ENCODE measurements at regions not wholly inside any gene's neighbourhood (a gene's known extent, or its start where the extent isn't known, plus 50 kb on each side); places are given as distances from the start of the nearest gene placed in this dataset.

DNA sequence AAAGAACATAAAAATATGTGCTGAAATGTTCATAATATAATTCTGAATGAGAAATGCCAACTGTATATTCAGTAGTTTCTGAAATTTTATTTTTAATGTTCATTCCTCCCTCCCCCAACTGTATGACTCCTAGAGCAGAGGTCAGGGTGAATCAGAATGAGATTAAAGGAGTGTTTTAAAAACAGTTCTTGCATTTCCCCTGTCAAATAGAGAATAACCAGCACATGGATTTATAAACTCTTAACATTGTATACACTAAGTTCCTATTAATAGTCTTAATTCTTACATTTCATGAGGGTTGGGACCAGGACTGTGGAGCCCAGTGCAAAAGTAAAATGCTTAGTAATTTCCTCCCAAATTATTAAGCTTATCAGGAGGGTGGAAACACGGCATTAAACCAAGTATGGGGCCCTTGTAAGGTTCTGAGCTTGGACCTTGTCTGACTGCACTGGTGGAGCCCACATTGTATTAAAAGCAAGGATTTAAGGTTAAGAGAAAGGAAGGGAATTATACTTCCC, 474.6 kb upstream of the RAG2 start:
- no peak for DNase-seq (ENCODE audit: low read depth in 3 of 3)

DNA sequence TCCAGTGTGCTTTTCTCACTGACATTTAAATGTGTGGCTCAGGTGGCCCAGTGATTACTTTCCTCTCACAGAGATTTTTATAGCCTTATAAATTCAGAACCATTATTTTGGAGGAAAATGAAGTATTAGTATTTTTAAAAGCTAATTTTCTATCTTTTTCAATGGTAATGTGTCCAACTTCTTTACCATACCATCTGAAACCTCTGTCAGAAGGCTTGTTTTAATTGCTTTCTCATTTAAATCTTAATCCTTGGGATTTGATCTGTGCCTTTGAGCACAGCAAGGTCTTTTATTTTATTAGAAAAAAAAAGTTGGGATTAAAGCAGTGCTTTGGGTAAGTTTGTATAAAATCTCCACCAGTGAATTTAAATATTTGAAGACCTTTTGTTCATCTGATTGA, 452.3 kb upstream of the RAG2 start:
- DNase-seq (ENCODE audit: low read depth in 3 of 3): no peak

DNA sequence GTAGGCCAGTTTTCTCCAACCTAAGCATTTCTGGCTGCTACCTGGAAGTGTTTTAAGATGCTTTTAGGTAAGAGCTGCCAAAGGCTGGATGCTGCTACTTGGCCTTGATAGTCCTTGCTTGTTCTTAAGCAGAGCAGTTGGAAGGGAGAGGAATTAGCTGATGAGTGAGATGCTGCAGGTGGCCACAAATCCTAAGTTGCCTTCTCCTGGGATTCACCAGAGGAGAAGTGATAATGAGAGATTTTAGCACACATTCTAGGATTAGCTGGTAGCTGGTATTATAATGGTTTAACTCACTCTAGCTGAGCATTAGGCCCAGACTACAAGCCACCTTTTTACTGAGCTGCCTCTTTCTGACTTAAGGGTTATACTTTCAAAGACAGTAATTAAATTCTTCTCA, 442.9 kb upstream of the RAG2 start:
- DNase-seq (ENCODE audit: low read depth in 3 of 3): no peak

DNA sequence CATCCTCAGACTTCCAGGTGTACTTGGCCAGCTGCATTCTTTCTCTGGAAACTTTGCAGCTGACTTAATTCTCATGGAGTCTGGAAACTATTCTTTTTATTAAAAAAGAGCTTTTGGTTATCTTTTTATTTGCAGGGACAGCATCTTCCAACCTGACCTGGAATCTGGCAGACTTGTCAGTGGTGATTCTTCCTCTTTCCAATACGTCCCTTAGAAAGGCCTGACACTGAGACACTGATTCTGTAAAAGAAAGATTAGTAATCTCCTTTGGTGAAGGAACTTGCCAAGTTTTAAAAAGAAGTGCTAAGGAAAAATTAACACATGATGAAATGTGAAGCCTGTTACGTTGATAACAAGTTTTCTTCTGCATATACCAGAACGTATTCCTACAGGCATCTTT, 440.9 kb upstream of the RAG2 start:
- no peak for DNase-seq (ENCODE audit: low read depth in 3 of 3)

DNA sequence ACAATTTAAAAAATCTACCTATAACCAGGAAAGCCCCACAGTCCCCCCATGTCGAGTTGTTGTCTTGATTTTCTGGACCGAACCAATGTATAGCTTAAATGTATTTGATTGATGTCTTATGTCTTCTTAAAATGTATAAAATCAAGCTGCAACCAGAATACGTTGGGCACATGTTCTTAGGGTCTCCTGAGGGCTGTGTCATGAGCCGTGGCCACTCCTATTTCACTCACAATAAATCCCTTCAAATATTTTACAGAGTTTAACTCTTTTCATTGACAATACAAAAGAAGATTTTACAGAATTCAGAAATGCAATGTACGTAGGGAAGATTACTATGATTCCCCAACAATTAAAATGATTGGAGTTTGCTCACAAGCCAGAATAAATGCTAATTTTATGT, 428.7 kb upstream of the RAG2 start:
- DNase-seq (ENCODE audit: low read depth in 3 of 3): no peak

DNA sequence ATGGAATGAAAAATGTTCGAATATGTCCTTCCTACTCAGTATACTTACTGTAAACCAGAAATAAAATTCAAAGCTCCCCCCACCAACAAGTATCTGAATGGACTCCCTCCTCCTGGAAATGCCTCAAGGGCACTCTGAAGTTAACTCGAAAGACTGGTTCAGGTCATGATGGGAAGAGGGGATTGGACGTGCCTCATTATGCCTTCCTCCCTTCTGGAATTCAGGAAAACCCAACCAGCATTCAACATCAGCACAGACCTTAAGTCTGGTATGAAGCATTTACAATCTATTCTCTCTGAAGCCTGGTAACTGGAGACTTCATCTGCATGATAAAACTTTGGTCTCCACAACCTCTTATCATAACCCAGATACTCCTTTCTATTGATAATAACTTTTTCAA, 428.3 kb upstream of the RAG2 start:
- no peak for DNase-seq (ENCODE audit: low read depth in 3 of 3)

DNA sequence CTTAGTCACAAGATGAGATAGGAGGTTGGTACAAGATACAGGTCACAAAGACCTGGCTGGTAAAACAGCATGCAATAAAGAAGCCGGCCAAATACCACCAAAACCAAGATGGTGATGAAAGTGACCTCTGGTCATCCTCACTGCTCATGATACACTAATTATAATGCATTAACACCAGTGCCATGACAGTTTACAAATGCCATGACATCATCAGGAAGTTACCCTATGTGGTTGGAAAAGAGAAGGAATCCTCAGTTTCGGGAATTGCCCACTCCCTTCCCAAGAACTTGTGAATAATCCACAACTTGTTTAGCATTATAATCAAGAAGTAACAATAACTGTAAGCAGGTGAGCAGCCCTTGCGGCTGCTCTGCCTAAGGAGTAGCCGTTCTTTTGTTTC, 408.5 kb upstream of the RAG2 start:
- no peak for DNase-seq (ENCODE audit: low read depth in 3 of 3)

DNA sequence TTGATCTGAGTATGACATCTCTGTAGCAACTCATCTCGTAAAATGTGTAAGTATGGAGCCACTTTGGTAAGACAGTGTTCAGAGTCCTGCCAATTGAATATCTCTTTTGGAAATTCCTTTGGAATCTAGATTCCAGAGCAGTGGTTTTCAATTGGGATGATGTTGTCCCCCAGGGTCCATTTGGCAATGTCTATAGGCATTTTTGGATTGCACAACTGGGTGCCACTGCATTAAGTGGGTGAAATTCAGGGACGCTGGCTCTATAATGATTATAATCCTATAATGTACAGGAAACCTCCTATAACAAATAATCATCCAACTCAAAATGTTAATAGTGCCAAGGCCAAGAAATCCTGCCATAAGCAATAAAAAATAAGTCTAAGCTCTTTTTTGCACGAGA, 404.8 kb upstream of the RAG2 start:
- no peak for DNase-seq (ENCODE audit: low read depth in 3 of 3)

DNA sequence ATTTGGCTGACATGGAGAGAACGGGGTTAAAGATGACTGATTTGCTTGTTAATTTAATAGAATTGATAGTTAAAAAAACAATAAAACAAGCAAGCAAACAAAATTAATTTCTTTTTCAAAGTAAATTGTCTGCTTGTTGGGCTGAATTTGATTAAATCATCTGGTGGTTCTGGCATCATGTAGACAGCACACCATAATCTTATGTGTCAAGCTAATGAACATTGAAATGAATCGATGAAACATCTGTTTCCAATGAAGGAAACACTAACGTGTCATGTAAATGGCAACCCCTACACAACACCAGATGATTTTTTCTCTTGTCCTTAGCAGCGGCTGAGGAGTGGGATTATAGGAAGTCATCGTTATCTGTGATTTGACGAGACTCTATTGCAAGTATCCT, 399.6 kb upstream of the RAG2 start:
- no peak for DNase-seq (ENCODE audit: low read depth in 3 of 3)

DNA sequence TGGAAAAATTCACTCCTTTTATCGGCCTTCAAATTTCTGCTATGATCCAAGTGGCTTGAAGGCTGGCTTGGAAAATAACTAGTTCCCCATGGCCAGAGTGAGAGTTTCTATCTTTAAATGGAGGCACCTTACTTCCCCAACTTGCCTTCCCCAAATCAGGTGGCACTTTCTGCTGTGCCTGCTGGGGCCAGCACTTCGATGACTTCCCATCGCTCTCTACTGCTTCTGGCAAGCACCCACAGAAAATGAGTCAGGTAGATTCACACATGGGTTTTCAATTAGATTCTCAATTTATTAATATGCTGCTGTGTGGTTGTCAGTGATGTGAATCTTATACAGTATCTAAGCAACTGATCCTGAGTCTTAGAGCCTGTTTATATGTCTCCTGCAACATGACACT, 398.8 kb upstream of the RAG2 start:
- no peak for DNase-seq (ENCODE audit: low read depth in 3 of 3)

DNA sequence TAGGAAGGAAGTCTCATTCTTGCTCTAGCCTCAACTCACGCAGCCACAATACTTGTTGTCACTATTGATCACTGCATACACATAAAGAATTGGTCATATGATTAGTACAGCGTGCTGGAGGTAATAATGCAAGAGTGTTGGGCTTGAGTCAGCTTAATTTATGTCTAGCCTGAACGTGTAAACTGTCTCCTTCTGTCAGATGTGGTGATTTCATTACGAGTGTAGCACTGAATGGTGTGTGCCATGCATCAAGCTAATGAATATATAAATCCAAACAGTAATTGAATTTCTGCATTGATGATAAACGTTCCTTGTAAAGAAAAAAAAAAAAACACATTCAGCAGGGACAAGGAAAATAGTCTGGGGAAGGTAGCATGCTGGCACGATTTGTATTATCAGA, 396.2 kb upstream of the RAG2 start:
- no peak for DNase-seq (ENCODE audit: low read depth in 3 of 3)

DNA sequence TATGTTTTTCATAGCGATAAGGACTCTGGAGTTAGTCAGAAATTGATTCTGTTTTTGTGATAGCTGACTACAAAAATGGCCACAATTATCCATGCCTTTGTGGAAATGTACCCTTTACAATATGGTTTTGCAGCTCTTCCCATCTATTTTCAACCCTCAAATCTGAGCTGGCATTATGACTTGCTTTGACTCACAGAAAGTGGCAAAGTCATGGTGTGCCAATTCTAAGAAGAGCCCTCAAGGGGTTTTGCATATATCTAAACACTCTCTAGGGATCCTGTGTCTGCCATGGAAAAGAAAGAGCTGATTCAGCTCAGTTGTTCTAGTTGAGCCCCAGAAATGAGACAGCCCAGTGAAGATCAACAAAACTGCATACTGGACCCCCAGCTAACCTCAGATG, 390.5 kb upstream of the RAG2 start:
- no peak for DNase-seq (ENCODE audit: low read depth in 3 of 3)

DNA sequence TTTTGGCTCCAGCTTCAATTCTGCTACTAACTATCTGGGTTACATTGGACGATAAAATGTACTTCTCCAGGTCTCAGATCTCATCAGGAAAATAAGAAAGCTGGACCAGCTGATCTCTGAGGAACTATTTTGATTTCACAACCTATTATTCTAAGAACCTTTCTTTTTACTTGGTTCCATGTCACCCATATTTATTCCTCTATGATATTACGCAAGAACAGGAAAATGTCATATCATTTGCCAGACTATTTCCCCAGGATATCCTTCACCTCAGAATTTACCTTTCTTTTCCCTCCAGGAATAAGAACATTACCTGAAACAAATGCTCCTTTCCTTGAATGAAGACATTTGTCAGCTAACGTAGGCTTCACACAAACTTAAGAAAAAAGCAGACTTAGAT, 387.5 kb upstream of the RAG2 start:
- no peak for DNase-seq (ENCODE audit: low read depth in 3 of 3)

DNA sequence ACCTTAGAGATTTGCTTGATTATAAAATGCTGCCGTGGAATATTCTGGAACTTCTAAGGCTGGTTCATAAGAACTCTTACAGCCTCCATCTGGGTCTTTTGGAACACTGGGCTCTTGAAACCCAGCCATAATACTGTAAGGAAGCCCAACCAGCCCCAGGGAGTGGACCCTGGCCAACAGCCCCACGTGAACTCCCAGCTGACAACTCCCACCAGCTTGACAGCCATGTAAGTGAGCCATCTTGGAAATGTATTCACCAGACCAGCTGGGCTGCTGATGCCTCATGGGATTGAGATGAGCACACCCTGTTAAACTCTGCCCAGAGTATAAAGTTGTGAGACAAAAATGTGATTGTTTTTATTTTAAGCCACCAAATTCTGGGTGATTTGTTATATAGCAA, 378.7 kb upstream of the RAG2 start:
- DNase-seq (ENCODE audit: low read depth in 3 of 3): no peak

DNA sequence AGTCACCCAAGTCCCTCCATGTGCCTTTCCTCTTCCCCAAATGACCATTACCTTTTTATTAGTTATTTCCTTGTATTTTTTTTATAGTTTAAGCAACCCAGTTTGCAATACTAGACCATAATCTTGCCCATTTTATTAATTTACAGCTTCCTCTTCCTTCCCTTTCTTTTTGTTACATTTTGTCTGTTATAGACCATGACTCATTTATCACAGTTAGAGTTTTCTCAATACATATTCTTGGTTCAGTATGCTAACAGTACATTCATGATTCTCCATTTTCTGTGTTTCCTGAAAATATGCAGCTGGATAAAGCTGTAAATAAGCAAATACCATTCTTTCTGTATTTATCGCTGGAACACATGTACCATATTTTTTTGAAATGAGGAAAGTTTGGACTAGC, 376.7 kb upstream of the RAG2 start:
- DNase-seq (ENCODE audit: low read depth in 3 of 3): no peak

DNA sequence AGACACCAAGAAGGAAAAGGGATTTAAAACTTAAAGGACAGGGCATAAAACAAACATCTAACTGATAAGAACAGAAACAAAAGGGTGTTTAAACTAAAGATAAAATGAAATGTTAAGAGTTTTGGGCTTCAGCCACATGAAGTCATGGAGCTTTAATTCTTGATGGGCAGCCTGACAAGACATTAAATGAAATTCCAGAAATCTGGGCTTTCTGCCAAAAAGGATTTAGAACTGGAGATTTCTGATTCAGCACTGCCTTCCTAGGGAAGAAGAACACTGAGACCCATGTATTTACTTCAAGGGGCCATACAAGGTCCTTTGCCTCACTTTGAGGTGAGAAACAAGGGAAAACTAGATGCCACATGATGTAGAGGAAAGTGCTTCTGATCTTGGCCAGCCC, 355.9 kb upstream of the RAG2 start:
- DNase-seq (ENCODE audit: low read depth in 3 of 3): no peak

DNA sequence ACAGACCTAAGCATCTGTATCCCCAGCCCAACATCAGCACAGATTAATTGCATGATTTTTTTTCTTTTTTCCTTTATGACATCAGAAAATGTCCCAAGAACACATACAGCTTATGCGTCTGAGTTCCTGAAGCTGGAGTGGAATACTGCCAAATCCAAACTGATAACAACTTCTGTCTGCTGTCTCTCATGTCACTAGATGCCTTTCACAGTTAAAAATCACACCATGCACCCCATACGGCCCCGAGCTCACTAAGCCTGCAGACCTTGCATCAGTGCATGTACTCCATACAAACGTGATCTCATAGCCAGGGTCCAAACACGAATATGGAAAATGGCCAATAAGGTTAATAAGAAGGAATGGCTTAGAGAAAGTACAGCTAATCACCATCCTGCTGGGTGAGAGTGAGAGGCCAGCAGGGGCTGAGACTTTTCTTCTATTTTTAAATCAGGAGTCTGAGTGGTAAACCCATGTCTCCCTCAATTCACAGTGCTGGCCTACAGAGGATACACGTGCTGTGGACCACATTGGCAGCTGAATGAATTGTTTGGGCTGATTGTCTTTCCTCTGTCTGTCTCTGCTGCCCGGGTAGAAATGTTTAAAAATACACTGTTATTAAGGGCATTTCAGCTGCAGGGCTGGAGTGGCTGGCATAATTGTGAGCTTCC, 350.6 kb upstream of the RAG2 start:
- DNase-seq (ENCODE audit: low read depth in 3 of 3): no peak

DNA sequence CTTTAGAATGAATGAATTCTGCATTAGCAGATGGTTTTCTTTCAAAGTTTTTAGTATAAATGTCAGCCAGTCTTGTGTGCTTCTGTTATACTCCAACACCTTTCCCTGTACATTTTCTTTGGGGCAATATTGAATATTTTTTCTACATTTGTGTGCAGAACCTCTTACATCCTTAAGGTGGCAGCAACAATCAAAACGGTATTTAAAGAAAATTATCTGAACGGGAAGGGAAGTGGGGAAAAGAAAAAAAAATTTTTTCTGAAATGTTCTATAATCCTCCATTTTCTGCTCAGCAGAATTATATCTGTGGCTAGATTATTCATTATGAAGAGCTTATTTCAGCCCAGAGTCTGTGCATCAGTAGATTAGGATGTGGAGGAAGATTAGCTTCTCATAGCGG, 347.3 kb upstream of the RAG2 start:
- DNase-seq (ENCODE audit: low read depth in 3 of 3): no peak

DNA sequence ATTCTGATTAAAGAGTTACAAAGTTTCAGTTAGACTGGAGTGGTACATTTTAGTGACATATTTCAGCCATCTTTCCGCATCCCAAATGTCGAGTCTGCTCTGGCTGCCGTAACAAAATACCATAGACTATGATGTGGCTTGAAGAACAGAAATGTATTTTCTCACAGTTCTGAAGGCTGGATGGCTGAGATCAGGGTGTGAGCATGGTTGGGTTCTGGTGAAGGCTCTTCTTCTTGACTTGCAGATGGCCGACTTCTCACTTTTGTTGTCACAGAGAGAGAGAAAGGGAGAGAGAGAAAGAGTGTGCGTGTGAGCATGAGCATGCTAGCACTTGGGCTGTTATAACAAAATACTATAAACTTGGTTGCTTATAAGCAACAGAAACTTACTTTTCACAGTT, 335.4 kb upstream of the RAG2 start:
- DNase-seq (ENCODE audit: low read depth in 3 of 3): no peak

DNA sequence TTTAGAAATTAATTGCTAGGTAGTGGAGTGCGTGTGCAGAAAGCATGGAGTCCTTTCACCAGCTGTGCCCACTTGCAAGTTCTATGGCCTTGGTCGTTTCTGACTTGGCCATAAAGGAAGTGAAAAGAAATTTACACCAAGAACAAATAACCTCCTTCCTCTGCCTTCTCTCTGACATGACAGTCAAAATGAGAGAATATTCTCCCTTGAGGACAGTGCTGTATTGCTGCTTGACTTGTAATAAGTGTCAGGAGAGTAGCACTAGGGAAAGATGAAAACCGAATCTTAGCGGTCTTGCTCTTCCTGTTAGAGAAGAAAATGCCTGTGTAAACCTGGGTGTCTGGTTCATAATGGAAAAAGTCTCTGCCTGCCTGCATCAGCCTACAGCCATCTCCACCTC, 333.1 kb upstream of the RAG2 start:
- no peak for DNase-seq (ENCODE audit: low read depth in 3 of 3)

DNA sequence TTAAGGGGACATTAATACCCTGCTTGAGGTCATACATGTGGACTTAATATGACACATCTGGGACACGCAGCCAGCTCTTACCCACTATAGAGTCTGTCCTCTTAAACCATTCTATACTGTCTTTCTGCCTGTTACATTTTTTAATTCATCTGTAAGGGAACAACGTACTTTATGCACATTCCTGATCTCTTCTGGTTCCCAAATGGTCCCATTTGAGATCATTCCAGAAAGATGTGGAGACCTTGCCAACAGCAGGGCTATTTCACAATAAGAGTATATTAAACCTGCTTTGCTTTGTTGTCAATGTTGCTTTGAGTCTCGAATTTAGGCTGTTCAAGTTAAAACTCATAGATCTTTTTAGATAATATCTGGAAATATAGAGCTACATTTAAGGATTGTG, 332.2 kb upstream of the RAG2 start:
- DNase-seq (ENCODE audit: low read depth in 3 of 3): no peak

DNA sequence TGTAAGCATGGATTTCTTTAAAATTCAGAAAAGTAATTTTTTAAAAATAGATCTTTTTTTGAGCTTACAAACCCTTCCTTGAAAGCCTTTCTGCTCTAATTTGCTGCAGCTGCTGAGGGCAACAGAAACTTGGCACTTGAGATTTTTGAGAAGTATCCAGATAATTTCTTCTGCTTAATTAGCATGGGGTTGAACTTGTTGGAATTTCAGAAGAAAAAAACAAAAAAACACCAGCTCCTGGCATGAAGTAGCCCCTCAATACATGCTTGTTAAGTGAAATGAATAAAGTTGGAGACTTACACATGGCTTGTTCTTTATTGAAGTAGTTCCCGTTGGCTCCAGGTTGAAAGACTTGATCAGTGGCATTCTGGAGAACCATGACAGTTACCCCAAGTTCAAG, 331.4 kb upstream of the RAG2 start:
- no peak for DNase-seq (ENCODE audit: low read depth in 3 of 3)

DNA sequence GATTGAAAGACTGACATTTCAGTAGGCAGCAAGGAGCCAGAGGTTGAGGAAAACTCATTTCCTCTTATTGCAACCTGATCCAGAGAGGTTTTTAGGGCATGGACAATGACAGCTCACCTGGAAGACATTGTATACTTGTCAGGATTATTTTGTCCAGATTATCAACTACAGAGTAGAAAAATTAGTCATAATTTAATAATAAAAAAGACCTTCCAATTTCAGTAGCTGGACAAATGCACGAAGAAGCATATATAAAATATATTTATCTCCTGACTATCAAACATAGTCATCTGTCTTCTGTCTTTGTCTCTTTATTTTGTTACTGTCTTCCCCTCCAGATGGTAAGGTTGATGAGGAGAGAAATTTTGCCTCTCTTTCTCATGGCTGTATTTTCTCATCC, 330.6 kb upstream of the RAG2 start:
- DNase-seq (ENCODE audit: low read depth in 3 of 3): no peak

DNA sequence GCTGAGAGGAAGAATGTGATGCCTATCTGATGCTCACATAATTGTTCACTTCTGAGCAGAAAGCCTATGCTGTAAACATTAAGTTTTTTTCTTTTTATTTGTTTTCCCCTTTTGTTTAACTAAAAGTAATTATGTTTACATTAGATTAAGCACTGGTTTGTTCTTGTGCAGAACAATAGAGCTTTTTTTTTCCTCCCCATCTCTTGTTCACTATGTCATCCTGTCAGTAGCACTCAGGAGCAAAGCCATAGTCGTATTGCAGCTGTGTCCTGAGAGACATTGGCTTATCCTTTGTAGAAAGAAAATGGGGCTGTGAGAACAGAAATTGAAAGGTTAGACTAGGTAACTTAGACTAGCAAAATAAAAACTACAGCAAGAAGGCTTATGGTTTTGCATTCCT, 301.8 kb upstream of the RAG2 start:
- DNase-seq (ENCODE audit: low read depth in 3 of 3): no peak

DNA sequence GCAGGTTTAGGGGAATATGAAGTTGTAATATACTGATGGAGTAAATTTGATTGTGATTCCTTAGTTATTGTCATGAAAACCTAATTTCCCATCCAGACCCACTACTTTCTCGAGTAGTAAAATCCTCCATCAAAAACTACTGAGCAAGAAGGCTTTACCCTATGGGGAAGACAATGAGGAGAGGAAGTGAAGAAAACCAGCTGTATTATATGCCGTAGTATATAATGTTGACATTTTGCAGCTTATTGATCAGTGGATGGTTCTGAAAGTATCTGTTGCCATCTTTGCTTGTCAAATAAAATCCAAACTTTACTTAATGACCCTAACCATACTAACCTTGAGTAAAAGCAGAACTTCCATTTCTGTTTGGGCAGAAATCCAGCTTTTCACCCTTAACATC, 292.8 kb upstream of the RAG2 start:
- no peak for DNase-seq (ENCODE audit: low read depth in 3 of 3)
